Spleen (tissue), 7 donors: ENCODE measurements at regions not wholly inside any gene's neighbourhood (a gene's known extent, or its start where the extent isn't known, plus 50 kb on each side); places are given as distances from the start of the nearest gene placed in this dataset.

ENCODE experiments used
- CTCF ChIP-seq, 11 experiments: fragments of 200-600 bp in 7 of 11; fragments of 450-650 bp in 4 of 11; sonication (generic) in 4 of 11; IDR thresholded peaks in 8 of 11; conservative IDR thresholded peaks in 3 of 11; 1 replicate in 7 of 11; 2 replicates in 4 of 11; pipeline versions ENCODE4 v1.4.0 to v1.8.0; 2016 to 2021; ENCODE audit warnings: antibody characterized with exemption in 11 of 11, inconsistent platforms in 4 of 11, mild to moderate bottlenecking in 1 of 11
- POLR2A ChIP-seq, 3 donors: fragments of 450-650 bp; IDR thresholded peaks; one replicate each; pipeline ENCODE4 v1.5.1; 2017; ENCODE audit warnings: antibody characterized with exemption in 3 of 3, mild to moderate bottlenecking in 1 of 3
- donor health status: DM: no; HTN: no; CAD: no; lungs with moderate emphysema.
- donor health status: DM: no; HTN: no; CAD: no.
- donor health status: DM: no; HTN: no; CAD: no.

GRCh38 chr9:100819980-100820379 lies 208.5 kb upstream of the PLPPR1 start:
- TF ChIP-seq POLR2A (IDR thresholded peaks at IDR 0.05) (no peak), CTCF (IDR thresholded peaks at IDR 0.05 in 8 of 11, conservative IDR thresholded peaks at IDR 0.05 in 3 of 11) (no peak)
